ENCODE measurements at regions not wholly inside any gene's neighbourhood (a gene's known extent, or its start where the extent isn't known, plus 50 kb on each side); places are given as distances from the start of the nearest gene placed in this dataset.

- no peak for TF ChIP-seq CTCF (IDR thresholded peaks at IDR 0.05; ENCODE audit: low read depth, low read length)
- no peak overlapping the region for H3K27ac ChIP-seq
Measured at GRCh38 chr12:115011703-115012102, 327.7 kb upstream of the TBX3 start.

GRCh38 chr12:115010324-115010995, 326.5 kb upstream of the TBX3 start:
- Histone ChIP-seq H3K4me3 (ENCODE audit: low read depth, low read length) (no peak overlapping the region), H3K27me3 (ENCODE audit: insufficient read depth, low read depth, severe bottlenecking) (no peaks in the 10 kb centered on the region), H3K36me3 (no peaks in the 10 kb centered on the region), H3K9me3 (ENCODE audit: severe bottlenecking) (no peaks in the 10 kb centered on the region), H3K27ac (no peak overlapping the region)
- no peak for DNase-seq
- TF ChIP-seq CTCF (IDR thresholded peaks at IDR 0.05; ENCODE audit: low read depth, low read length), result no peak

More at GRCh38 chr12:115011703-115012102, 327.7 kb upstream of the TBX3 start:
- Histone ChIP-seq H3K9me3 (ENCODE audit: severe bottlenecking) (no peaks in the 10 kb centered on the region), H3K4me3 (ENCODE audit: low read depth, low read length) (no peak overlapping the region), H3K36me3 (no peaks in the 10 kb centered on the region), H3K27me3 (ENCODE audit: insufficient read depth, low read depth, severe bottlenecking) (no peaks in the 10 kb centered on the region)
- no peak for DNase-seq

GRCh38 chr12:115008929-115009328, 325.0 kb upstream of the TBX3 start:
- no peaks in the 10 kb centered on the region for H3K36me3 ChIP-seq
- DNase-seq, result no peak

DNA sequence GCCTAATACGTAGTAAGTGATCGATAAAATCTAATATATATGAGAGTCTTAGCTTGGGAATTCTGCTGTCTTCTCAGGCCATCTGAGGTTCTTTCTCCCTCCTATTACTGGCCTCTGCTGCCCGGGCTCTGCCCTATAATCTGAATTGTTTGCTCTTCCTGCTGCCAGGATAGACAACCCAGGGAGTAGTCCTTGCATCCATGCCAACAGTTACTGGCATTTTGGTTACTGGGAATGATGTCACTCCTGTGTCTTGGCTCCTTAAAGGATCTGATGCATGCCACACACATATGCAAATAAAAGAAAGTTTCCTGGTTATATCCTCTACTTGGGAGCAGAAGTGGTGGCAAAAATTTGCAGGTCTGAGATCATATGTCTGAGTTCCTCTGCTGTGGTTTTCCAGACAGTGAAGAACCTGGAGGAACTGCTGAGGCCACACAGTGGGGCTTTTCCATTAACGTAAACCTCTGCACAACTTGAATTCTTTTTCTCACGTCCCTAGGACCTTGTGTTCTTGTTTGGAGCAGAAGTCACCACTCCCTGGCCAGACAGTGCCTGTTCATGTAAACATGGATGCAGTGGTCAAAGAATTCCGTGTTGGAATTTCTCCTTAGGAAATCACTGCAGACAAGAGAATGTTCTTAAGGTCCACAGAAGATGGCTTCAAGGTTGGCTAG, 320.6 kb upstream of the TBX3 start:
- no peak for TF ChIP-seq CTCF (IDR thresholded peaks at IDR 0.05; ENCODE audit: low read depth, low read length)
- no peak overlapping the region for H3K4me3 ChIP-seq (ENCODE audit: low read depth, low read length)
- H3K36me3 ChIP-seq, result no peaks in the 10 kb centered on the region
- peaks cover 7% of the 10 kb centered on the region for H3K27me3 ChIP-seq (ENCODE audit: insufficient read depth, low read depth, severe bottlenecking)
- no peaks in the 10 kb centered on the region for H3K9me3 ChIP-seq (ENCODE audit: severe bottlenecking)
- H3K27ac ChIP-seq, result no peak overlapping the region
- DNase-seq, result no peak

More at GRCh38 chr12:115008929-115009328, 325.0 kb upstream of the TBX3 start:
- TF ChIP-seq CTCF (IDR thresholded peaks at IDR 0.05; ENCODE audit: low read depth, low read length), result no peak
- Histone ChIP-seq H3K4me3 (ENCODE audit: low read depth, low read length) (no peak overlapping the region), H3K9me3 (ENCODE audit: severe bottlenecking) (no peaks in the 10 kb centered on the region), H3K27ac (no peak overlapping the region), H3K27me3 (ENCODE audit: insufficient read depth, low read depth, severe bottlenecking) (peaks cover 4% of the 10 kb centered on the region)

GRCh38 chr12:115002434-115002833, 318.5 kb upstream of the TBX3 start:
- TF ChIP-seq CTCF (IDR thresholded peaks at IDR 0.05; ENCODE audit: low read depth, low read length), result no peak
- peaks cover 7% of the 10 kb centered on the region for H3K27me3 ChIP-seq (ENCODE audit: insufficient read depth, low read depth, severe bottlenecking)
- no peaks in the 10 kb centered on the region for H3K36me3 ChIP-seq
- no peak for DNase-seq
- H3K9me3 ChIP-seq (ENCODE audit: severe bottlenecking), result no peaks in the 10 kb centered on the region
- no peak overlapping the region for H3K4me3 ChIP-seq (ENCODE audit: low read depth, low read length)
- no peak overlapping the region for H3K27ac ChIP-seq

Measured in WERI-Rb-1 (cell line).